OCI-LY3 (cell line): ENCODE measurements at regions not wholly inside any gene's neighbourhood (a gene's known extent, or its start where the extent isn't known, plus 50 kb on each side); places are given as distances from the start of the nearest gene placed in this dataset.

ENCODE experiments used
- H2AFZ ChIP-seq: fragments of 200-600, 300-600 bp; shearing (Covaris generic); 2 replicates; pipeline ENCODE4 v1.6.0; 2014; ENCODE audit warnings: antibody characterized with exemption, low read depth, low read length
- H3K27ac ChIP-seq: fragments of 200-600, 300-600 bp; sonication (generic); 2 replicates; pipeline ENCODE4 v1.5.1; 2014; ENCODE audit warnings: mild to moderate bottlenecking, low read length, moderate library complexity, mixed read lengths
- H3K27me3 ChIP-seq: fragments of 200-600, 300-600 bp; sonication (generic); 2 replicates; pipeline ENCODE4 v1.6.1; 2014; ENCODE audit warnings: low read depth, low read length, mixed read lengths
- H3K36me3 ChIP-seq: fragments of 200-600, 300-600 bp; sonication (generic); replicated peaks from 2 replicates; pipeline ENCODE3; 2014; ENCODE audit warnings: low read depth, low read length, mixed read lengths
- H3K4me1 ChIP-seq: fragments of 300-600, 200-600 bp; sonication (generic); 2 replicates; pipeline ENCODE4 v1.6.1; 2014; ENCODE audit warnings: low read length, mixed read lengths
- H3K4me2 ChIP-seq: fragments of 200-600, 300-600 bp; sonication (generic); 2 replicates; pipeline ENCODE4 v1.6.1; 2014; ENCODE audit warnings: low read length, mixed read lengths
- H3K4me3 ChIP-seq: fragments of 300-600, 200-600 bp; sonication (generic); 2 replicates; pipeline ENCODE4 v1.5.1; 2014; ENCODE audit warnings: antibody characterized with exemption, mild to moderate bottlenecking, low read length, moderate library complexity
- H3K79me2 ChIP-seq: fragments of 300-600, 200-600 bp; shearing (Covaris generic); 2 replicates; pipeline ENCODE4 v1.6.1; 2014; ENCODE audit warnings: mild to moderate bottlenecking, low read length, mixed read lengths
- H3K9ac ChIP-seq: fragments of 300-600, 200-600 bp; shearing (Covaris generic); 2 replicates; pipeline ENCODE4 v1.6.0; 2014; ENCODE audit warnings: mild to moderate bottlenecking, low read length, moderate library complexity
- H3K9me3 ChIP-seq: fragments of 200-600, 300-600 bp; shearing (Covaris generic); 2 replicates; pipeline ENCODE4 v1.6.1; 2014; ENCODE audit warnings: low read length, mixed read lengths; ENCODE audit not compliant: insufficient read depth
- H4K20me1 ChIP-seq: fragments of 200-600, 300-600 bp; sonication (generic); 2 replicates; pipeline ENCODE4 v1.6.1; 2016; ENCODE audit warnings: low read length, mixed read lengths; ENCODE audit not compliant: insufficient read depth
- CTCF ChIP-seq: fragments of 200-600, 300-600 bp; sonication (generic); IDR thresholded peaks from 2 replicates; pipeline ENCODE4 v1.5.1; 2014; ENCODE audit warnings: antibody characterized with exemption, low read length, low read depth
- EZH2phosphoT487 ChIP-seq: fragments of 200-600 bp; shearing (Covaris generic); IDR thresholded peaks from 2 replicates; pipeline ENCODE4 v1.6.1; 2018; ENCODE audit warnings: antibody characterized with exemption, mixed run types, low read depth

DNA sequence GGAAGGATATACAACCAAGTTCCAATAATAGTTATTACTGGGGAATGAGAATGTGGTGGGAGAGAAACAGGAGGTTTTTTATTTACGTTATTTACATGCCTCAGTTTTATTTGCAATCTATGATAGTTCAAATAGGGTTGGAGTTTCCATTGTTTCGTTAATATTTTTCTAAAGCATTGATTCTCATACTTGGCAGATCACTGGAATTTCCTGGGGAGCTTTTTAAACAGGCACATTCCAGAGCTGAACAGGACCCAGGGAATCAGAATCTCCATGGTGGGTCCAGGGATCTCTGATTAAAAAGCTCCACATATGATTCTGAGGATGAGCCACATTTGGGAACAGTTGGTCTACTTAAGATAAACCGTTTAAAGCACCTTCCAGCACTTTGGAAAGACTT, 123.9 kb downstream of the IL20RB start:
- no peak overlapping the region for H2AFZ ChIP-seq
- no peak overlapping the region for H3K27ac ChIP-seq
- no peaks in the 10 kb centered on the region for H3K9me3 ChIP-seq
- no peaks in the 10 kb centered on the region for H3K36me3 ChIP-seq
- no peaks in the 10 kb centered on the region for H3K4me1 ChIP-seq
- TF ChIP-seq CTCF (no peak), EZH2phosphoT487 (no peak)
- H3K79me2 ChIP-seq: no peaks in the 10 kb centered on the region
- peaks cover 48% of the 10 kb centered on the region for H3K27me3 ChIP-seq
- no peak overlapping the region for H3K4me2 ChIP-seq
- H4K20me1 ChIP-seq: no peaks in the 10 kb centered on the region
- no peak overlapping the region for H3K4me3 ChIP-seq
- no peak overlapping the region for H3K9ac ChIP-seq

- Histone ChIP-seq H3K4me2 (no peak overlapping the region), H3K4me1 (no peaks in the 10 kb centered on the region), H3K9me3 (no peaks in the 10 kb centered on the region), H3K79me2 (no peaks in the 10 kb centered on the region), H2AFZ (no peak overlapping the region), H3K27me3 (peaks cover 46% of the 10 kb centered on the region), H3K9ac (no peak overlapping the region), H3K36me3 (no peaks in the 10 kb centered on the region), H3K4me3 (no peak overlapping the region), H3K27ac (no peak overlapping the region), H4K20me1 (no peaks in the 10 kb centered on the region)
- TF ChIP-seq CTCF: no peak
- no peak for TF ChIP-seq EZH2phosphoT487
These were observed 125.0 kb downstream of the IL20RB start for GRCh38 chr3:137082763-137083162.

- Histone ChIP-seq H3K9ac (no peak overlapping the region), H3K4me3 (no peak overlapping the region), H3K27me3 (peaks cover 44% of the 10 kb centered on the region), H3K4me1 (no peaks in the 10 kb centered on the region), H2AFZ (no peak overlapping the region), H3K4me2 (no peak overlapping the region), H3K27ac (no peak overlapping the region), H3K79me2 (no peaks in the 10 kb centered on the region), H4K20me1 (no peaks in the 10 kb centered on the region), H3K9me3 (no peaks in the 10 kb centered on the region), H3K36me3 (no peaks in the 10 kb centered on the region)
- TF ChIP-seq CTCF: no peak
- TF ChIP-seq EZH2phosphoT487: no peak
These were observed 125.5 kb downstream of the IL20RB start for GRCh38 chr3:137083332-137083731.

GRCh38 chr3:137084586-137084985, 126.8 kb downstream of the IL20RB start:
- H3K79me2 ChIP-seq: no peaks in the 10 kb centered on the region
- no peak overlapping the region for H3K9ac ChIP-seq
- TF ChIP-seq EZH2phosphoT487: no peak
- TF ChIP-seq CTCF: no peak
- no peak overlapping the region for H3K4me3 ChIP-seq
- no peak overlapping the region for H3K27ac ChIP-seq
- no peaks in the 10 kb centered on the region for H3K36me3 ChIP-seq
- no peak overlapping the region for H2AFZ ChIP-seq
- peaks cover 39% of the 10 kb centered on the region for H3K27me3 ChIP-seq
- H4K20me1 ChIP-seq: no peaks in the 10 kb centered on the region
- H3K4me2 ChIP-seq: no peak overlapping the region
- H3K9me3 ChIP-seq: no peaks in the 10 kb centered on the region
- H3K4me1 ChIP-seq: no peaks in the 10 kb centered on the region
